GM12878 (cell line): ENCODE measurements at regions not wholly inside any gene's neighbourhood (a gene's known extent, or its start where the extent isn't known, plus 50 kb on each side); places are given as distances from the start of the nearest gene placed in this dataset.

Experiments
- ATAC-seq: fragments of 200-7000 bp; cut with Tn5 transposase; 3 replicates; pipeline ENCODE4 v1.9.1; 2020; ENCODE audit warnings: mild to moderate bottlenecking, moderate library complexity
- BruUV-seq: library from RNA; stranded (reverse); fragments of 400-500 nt; replicated peaks from 2 replicates; lab custom pipeline; 2021; lab: Mats Ljungman, UMichigan
- CTCF ChIA-PET: fragments of 300-600 bp; sonication (Branson Sonifier 250); formaldehyde crosslinking; extraction: SDS; loops from one replicate; lab custom pipeline; 2021; ENCODE audit warnings: inconsistent platforms; lab: Yijun Ruan, JAX
- POLR2A ChIA-PET: fragments of 350-600 bp; formaldehyde crosslinking; extraction: SDS; loops from one replicate; lab custom pipeline; 2021; ENCODE audit warnings: inconsistent platforms; lab: Charles Lee
- RAD21 ChIA-PET: fragments of 300-600 bp; sonication (Branson Sonifier 250); formaldehyde crosslinking; loops from one replicate; lab custom pipeline; 2023; ENCODE audit warnings: antibody characterized with exemption; ENCODE audit not compliant: unreplicated experiment; lab: Charles Lee
- SMC1A ChIA-PET: fragments of 300-600 bp; sonication (Branson Sonifier 250); formaldehyde crosslinking; loops from one replicate; lab custom pipeline; 2023; ENCODE audit not compliant: unreplicated experiment, uncharacterized antibody; lab: Charles Lee
- DNase-seq: peaks from one replicate; pipeline ENCODE4 v3.0.0-alpha.2; 2011; ENCODE audit warnings: low read depth, low spot score
- FAIRE-seq: peaks from 3 replicates; lab custom pipeline; 2011; peaks lifted over from hg19 to GRCh38; lab: Jason Lieb, UNC
- H2AFZ ChIP-seq: 2 replicates; pipeline ENCODE4 v1.6.0; 2011; ENCODE audit warnings: low read depth, low read length, control low read depth; ENCODE audit not compliant: control insufficient read depth
- H3K27ac ChIP-seq: 2 replicates; pipeline ENCODE4 v1.5.1; 2011; ENCODE audit warnings: control low read depth; ENCODE audit not compliant: control insufficient read depth, insufficient read depth
- H3K27me3 ChIP-seq, 2 experiments: replicated peaks in 1 of 2; 2 replicates each; pipeline versions ENCODE4 v1.6.0 to v1.6.1; 2011; ENCODE audit warnings: low read length in 1 of 2; ENCODE audit not compliant: control insufficient read depth in 2 of 2, insufficient read depth in 2 of 2
- H3K36me3 ChIP-seq, 2 experiments: 2 replicates each; pipeline ENCODE4 v1.5.1; 2011; ENCODE audit warnings: low read length in 1 of 2; ENCODE audit not compliant: control insufficient read depth in 2 of 2, insufficient read depth in 2 of 2
- H3K4me1 ChIP-seq: 2 replicates; pipeline ENCODE4 v1.6.1; 2011; ENCODE audit warnings: mild to moderate bottlenecking, low read length, moderate library complexity, mixed read lengths; ENCODE audit not compliant: control insufficient read depth, insufficient read depth
- H3K4me2 ChIP-seq: 2 replicates; pipeline ENCODE4 v1.6.0; 2011; ENCODE audit warnings: control low read depth; ENCODE audit not compliant: control insufficient read depth, insufficient read depth
- H3K4me3 ChIP-seq: fragments of 200-600 bp; sonication (generic); 2 replicates; pipeline ENCODE4 v1.5.1; 2016
- H3K79me2 ChIP-seq: 2 replicates; pipeline ENCODE4 v1.6.0; 2011; ENCODE audit warnings: low read length; ENCODE audit not compliant: control insufficient read depth, insufficient read depth
- H3K9ac ChIP-seq: 2 replicates; pipeline ENCODE4 v1.8.0; 2011; ENCODE audit warnings: low read length, control low read depth, mixed read lengths; ENCODE audit not compliant: control insufficient read depth, insufficient read depth
- H3K9me3 ChIP-seq: replicated peaks from 3 replicates; pipeline ENCODE4 v1.5.1; 2011; ENCODE audit warnings: mild to moderate bottlenecking, low read length; ENCODE audit not compliant: control insufficient read depth, insufficient read depth
- H4K20me1 ChIP-seq: 2 replicates; pipeline ENCODE4 v1.6.0; 2011; ENCODE audit not compliant: control insufficient read depth, insufficient read depth
- BCLAF1 ChIP-seq: fragments of 450-650 bp; IDR thresholded peaks from 2 replicates; pipeline ENCODE4 v1.6.1; 2017; ENCODE audit warnings: antibody characterized with exemption, mild to moderate bottlenecking, moderate library complexity
- CBX3 ChIP-seq: fragments of 200-600 bp; sonication (generic); IDR thresholded peaks from 2 replicates; pipeline ENCODE4 v1.6.1; 2016; ENCODE audit warnings: low read depth, borderline replicate concordance
- ELK1 ChIP-seq: IDR thresholded peaks from 2 replicates; pipeline ENCODE4 v1.6.1; 2012; ENCODE audit warnings: low read depth, low read length, improper control_type of control experiment
- FOXK2 ChIP-seq: fragments of 450-650 bp; IDR thresholded peaks from 2 replicates; pipeline ENCODE4 v1.6.1; 2017; ENCODE audit warnings: mild to moderate bottlenecking, moderate library complexity
- IKZF2 ChIP-seq, 2 experiments: fragments of 450-650 bp; IDR thresholded peaks; 2 replicates each; pipeline ENCODE4 v1.6.1; 2017; ENCODE audit warnings: mild to moderate bottlenecking in 2 of 2, moderate library complexity in 2 of 2
- NFIC ChIP-seq: IDR thresholded peaks from 2 replicates; pipeline ENCODE4 v1.6.1; 2012; ENCODE audit warnings: low read depth, mild to moderate bottlenecking, inconsistent platforms, low read length, moderate library complexity
- PAX8 ChIP-seq: fragments of 450-650 bp; IDR thresholded peaks from 2 replicates; pipeline ENCODE4 v1.6.1; 2017; ENCODE audit warnings: mild to moderate bottlenecking, moderate library complexity
- REST ChIP-seq: IDR thresholded peaks from 2 replicates; pipeline ENCODE4 v1.6.1; 2012; ENCODE audit warnings: mild to moderate bottlenecking, low read depth, low read length
- SMARCA5 ChIP-seq: fragments of 450-650 bp; IDR thresholded peaks from 2 replicates; pipeline ENCODE4 v1.6.1; 2017; ENCODE audit warnings: mild to moderate bottlenecking
- SP1 ChIP-seq: IDR thresholded peaks from one replicate; pipeline ENCODE4 v1.6.1; 2011; ENCODE audit warnings: low read depth, low read length
- TARDBP ChIP-seq: IDR thresholded peaks from 2 replicates; pipeline ENCODE4 v1.6.1; 2016; ENCODE audit warnings: borderline replicate concordance
- ZNF24 ChIP-seq: fragments of 450-650 bp; IDR thresholded peaks from 2 replicates; pipeline ENCODE4 v1.6.1; 2017; ENCODE audit warnings: antibody characterized with exemption, mild to moderate bottlenecking
- ZSCAN29 ChIP-seq: fragments of 450-650 bp; IDR thresholded peaks from 2 replicates; pipeline ENCODE4 v1.6.1; 2017; ENCODE audit warnings: mild to moderate bottlenecking, moderate library complexity
- WGBS: methylation state at CpG from one replicate; pipeline ENCODE4 v1.1.6; 2016; ENCODE audit warnings: low lambda C conversion rate; ENCODE audit not compliant: insufficient replicate concordance, insufficient coverage; ENCODE audit errors: missing lambda C conversion rate; 5-methylcytosine and 5-hydroxymethylcytosine counted together
- in situ Hi-C: fragments of 300-500 bp; cut with MboI; formaldehyde crosslinking; loops from 9 replicates; pipeline ENCODE4 v1.14.3; 2018; ENCODE audit warnings: mixed read lengths
- intact Hi-C: fragments of 100-400 bp; cut with micrococcal nuclease; formaldehyde crosslinking; loops from one replicate; pipeline ENCODE4 v1.14.2; 2022; ENCODE audit not compliant: unreplicated experiment

DNA sequence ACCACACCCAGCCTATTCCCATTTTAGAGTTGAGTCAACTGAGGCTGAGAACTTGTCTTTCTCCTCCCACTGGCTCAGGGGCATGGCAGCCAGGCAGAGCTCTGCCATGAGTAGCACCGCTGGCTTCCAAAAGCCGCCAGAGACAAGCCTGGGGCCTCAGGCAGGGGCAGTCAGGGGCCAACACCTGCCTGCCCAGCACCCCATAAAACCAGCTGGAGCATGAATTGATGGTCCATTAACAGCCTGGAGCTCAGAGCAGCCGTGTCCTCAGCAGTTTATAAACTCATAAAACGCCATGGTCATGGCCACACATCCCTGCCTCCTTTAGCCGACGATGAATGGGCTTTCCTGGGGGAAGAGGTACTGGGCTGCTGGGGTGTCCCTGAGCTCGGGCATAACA, 50.6 kb upstream of the PAX7 start:
- no peak overlapping the region for H3K4me2 ChIP-seq
- no peak for DNase-seq
- RAD21 ChIA-PET, result no interaction called here
- no peaks in the 10 kb centered on the region for H3K9me3 ChIP-seq
- FAIRE-seq, result no peak
- BruUV-seq, result no TSS peak
- 30% methylated on average over 7 of the region's 7 CpGs for WGBS
- H3K4me1 ChIP-seq, result no peaks in the 10 kb centered on the region
- SMC1A ChIA-PET, result no interaction called here
- no peak overlapping the region for H2AFZ ChIP-seq
- H3K4me3 ChIP-seq, result no peak overlapping the region
- H4K20me1 ChIP-seq, result no peaks in the 10 kb centered on the region
- H3K79me2 ChIP-seq, result no peaks in the 10 kb centered on the region
- no peaks in the 10 kb centered on the region for H3K36me3 ChIP-seq
- H3K9ac ChIP-seq, result no peak overlapping the region
- POLR2A ChIA-PET, result no interaction called here
- TF ChIP-seq SMARCA5 (no peak), CBX3 (no peak), PAX8 (no peak), FOXK2 (no peak), IKZF2 (IDR thresholded peaks at IDR 0.05) (no peak), BCLAF1 (no peak), ELK1 (no peak), ZSCAN29 (no peak), SP1 (no peak), NFIC (no peak), ZNF24 (no peak), TARDBP (no peak), REST (no peak)
- TF ChIP-seq, all 136 proteins: peak for 0
- CTCF ChIA-PET, result interaction anchor here (0.7 to 2.2 kb wide), 2 partner anchors 24 to 281 kb away, joined by 3 to 13 read pairs; no protein-coding TSS in a partner anchor
- no peaks in the 10 kb centered on the region for H3K27me3 ChIP-seq
- intact Hi-C loops (loop anchor here (10.0 kb wide), 1 partner anchor 915 kb away; no protein-coding TSS in a partner anchor), in situ Hi-C loops (no loop called here)
- no peak overlapping the region for H3K27ac ChIP-seq
- ATAC-seq, result no peak
